DND-41 (cell line): ENCODE measurements at regions not wholly inside any gene's neighbourhood (a gene's known extent, or its start where the extent isn't known, plus 50 kb on each side); places are given as distances from the start of the nearest gene placed in this dataset.

Source experiments
- EZH2 ChIP-seq: IDR thresholded peaks from 3 replicates; pipeline ENCODE4 v1.6.1; 2012; ENCODE audit warnings: borderline replicate concordance, low read depth, mild to moderate bottlenecking, moderate library complexity, low read length, inconsistent platforms; ENCODE audit not compliant: severe bottlenecking
- TF ChIP-seq, protein P1 (sequence below): IDR thresholded peaks from 2 replicates; pipeline ENCODE4 v1.5.1; 2012; ENCODE audit warnings: borderline replicate concordance, low read length, moderate library complexity, mild to moderate bottlenecking; ENCODE audit not compliant: poor library complexity, severe bottlenecking; ENCODE audit errors: extremely low read depth

DNA sequence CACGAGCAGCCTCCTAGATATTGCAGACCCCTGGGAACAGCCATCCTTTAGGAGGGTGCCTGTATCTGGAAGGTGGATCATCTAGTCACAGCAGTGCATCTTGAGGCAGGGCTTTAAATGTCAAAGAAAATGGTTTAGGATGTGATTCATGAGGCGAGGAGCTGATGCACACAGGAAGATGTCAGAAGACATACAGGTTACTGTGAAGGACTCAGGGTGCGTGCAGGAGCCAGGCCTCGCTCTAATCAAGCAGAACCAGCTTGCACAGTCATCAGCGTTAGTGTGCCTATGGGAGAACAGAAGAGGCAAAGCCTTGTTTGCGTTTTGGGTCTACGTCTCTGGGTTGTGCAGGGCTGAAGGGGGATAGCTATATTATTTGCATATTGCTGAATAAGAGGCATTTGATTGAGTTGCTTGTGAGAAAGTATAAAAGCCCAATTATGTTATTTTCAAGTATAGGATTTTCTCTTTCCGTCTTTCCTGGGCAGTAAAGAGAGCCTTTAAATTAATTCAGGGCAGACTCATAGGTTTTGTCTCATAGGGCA lies 77.3 kb upstream of the RPH3A start:
- TF ChIP-seq, protein P1, sequence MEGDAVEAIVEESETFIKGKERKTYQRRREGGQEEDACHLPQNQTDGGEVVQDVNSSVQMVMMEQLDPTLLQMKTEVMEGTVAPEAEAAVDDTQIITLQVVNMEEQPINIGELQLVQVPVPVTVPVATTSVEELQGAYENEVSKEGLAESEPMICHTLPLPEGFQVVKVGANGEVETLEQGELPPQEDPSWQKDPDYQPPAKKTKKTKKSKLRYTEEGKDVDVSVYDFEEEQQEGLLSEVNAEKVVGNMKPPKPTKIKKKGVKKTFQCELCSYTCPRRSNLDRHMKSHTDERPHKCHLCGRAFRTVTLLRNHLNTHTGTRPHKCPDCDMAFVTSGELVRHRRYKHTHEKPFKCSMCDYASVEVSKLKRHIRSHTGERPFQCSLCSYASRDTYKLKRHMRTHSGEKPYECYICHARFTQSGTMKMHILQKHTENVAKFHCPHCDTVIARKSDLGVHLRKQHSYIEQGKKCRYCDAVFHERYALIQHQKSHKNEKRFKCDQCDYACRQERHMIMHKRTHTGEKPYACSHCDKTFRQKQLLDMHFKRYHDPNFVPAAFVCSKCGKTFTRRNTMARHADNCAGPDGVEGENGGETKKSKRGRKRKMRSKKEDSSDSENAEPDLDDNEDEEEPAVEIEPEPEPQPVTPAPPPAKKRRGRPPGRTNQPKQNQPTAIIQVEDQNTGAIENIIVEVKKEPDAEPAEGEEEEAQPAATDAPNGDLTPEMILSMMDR: no peak
- TF ChIP-seq EZH2: no peak
